Activated T-cell treated with anti-CD3 and anti-CD28 coated beads, Interleukin-2, amount 50 U/mL, for 48 hours (primary cell): ENCODE measurements at regions not wholly inside any gene's neighbourhood (a gene's known extent, or its start where the extent isn't known, plus 50 kb on each side); places are given as distances from the start of the nearest gene placed in this dataset.

Experiments
- DNase-seq, 2 experiments: peaks; one replicate each; pipeline ENCODE4 v3.0.0-alpha.2; 2020

DNA sequence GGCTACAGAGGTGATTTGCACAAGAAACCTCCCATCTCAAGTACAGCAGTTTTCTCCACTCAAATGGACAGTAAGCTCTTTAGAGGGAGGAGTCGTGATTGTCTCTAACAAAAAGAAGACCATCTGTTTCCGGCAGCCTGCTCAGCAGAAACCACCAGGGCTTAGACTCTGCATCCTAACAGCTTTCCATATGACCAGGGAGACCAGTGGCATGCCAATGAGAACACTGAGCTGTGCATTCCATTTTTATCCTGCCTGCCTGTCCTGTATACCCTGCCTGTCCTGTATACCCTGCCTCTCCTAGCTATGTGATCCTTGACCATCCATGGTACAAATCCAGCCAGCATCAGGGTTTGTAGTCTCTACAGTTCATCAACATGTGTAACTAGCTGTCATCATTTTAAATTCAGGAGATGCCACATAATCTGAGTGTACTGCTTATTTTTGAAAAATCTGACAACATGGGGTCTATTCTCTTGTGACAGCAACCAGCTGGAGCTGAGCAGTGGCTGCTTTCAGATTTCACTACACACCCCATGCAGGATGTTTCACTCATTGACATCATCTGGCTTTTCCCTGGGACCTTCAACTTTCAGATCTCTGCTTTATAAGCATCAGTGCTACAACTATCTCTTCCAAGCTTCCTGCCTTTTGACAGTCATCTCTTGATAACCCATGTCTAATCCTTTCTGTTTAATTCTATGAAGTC is 50.5 kb upstream of the POU2AF2 start:
- no peak for DNase-seq

- DNase-seq: no peak
These were observed 51.5 kb upstream of the POU2AF2 start for GRCh38 chr11:111193924-111194490.

- no peak for DNase-seq
These were observed 56.1 kb upstream of the POU2AF2 start for GRCh38 chr11:111189466-111189865.

DNA sequence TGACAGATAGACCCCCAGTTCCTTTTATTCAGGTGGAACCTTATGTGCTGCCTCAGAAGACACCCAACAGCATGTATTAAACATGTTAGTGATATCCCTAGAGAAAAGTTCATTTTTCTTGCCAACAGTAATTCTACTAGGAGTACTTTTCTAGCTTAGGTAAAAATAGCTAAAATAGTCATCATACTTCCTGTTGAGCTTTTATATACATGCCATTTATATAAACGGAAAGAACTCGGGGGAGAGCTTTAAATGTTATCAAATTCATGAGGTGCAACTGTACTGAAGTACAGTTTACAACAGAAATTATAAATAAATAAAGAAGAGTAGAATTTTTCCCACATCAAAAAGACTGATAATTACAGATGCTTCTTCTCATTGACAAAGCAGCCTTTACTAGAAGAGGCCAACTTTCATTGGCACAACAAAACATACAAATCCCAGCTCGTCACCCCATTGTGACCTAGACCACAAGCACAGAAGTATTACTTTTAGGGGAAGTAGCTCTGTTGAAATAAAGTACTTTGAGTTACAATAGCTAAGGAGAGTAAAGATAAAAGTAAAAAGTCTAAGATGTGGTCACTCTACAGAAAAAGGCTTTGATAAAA is 59.1 kb upstream of the POU2AF2 start:
- no peak for DNase-seq

- no peak for DNase-seq
These were observed 60.3 kb upstream of the POU2AF2 start for GRCh38 chr11:111185266-111185665.

GRCh38 chr11:111183706-111184105 is 61.8 kb upstream of the POU2AF2 start:
- DNase-seq: no peak

DNA sequence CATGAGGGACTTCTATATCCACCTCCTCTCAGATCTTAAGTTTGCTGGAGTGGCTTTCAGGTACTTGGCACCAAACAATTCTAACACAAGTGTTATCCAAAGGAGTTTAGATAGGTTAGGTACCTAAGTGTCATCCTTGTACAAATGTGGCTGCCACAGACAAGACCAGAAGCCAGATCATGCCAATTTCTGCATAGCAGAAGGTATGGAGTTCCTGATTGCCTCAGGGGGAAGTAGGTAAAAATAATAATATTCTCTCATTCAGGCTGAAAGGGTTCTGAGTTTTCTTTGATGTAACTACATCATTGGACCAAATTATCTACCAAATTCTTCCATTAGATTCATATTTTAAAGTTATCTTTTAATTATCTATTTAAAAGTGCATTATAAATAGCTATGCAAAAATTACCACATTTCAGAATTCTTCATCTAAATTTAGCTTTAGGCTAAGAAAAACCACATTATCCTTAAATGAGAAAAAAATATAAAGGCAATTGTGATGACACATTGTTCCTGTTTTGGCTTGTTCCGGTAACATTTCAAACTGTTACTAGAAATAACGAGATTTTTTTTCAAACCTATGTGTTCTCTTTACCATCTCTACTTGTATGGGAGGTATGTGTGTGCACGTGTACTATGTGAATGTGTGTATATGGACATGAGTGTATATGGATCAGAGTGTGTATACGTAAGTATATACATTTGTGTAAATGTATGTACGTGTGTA is 66.2 kb upstream of the POU2AF2 start:
- no peak for DNase-seq

- DNase-seq: no peak
These were observed 68.3 kb upstream of the POU2AF2 start for GRCh38 chr11:111177037-111177871.

- no peak for DNase-seq
These were observed 68.9 kb upstream of the POU2AF2 start for GRCh38 chr11:111176603-111177002.

- DNase-seq: no peak
These were observed 72.3 kb upstream of the POU2AF2 start for GRCh38 chr11:111173221-111173620.

- no peak for DNase-seq
These were observed 73.1 kb upstream of the POU2AF2 start for GRCh38 chr11:111172321-111172862.

GRCh38 chr11:111170761-111171379 is 74.7 kb upstream of the POU2AF2 start:
- no peak for DNase-seq

DNA sequence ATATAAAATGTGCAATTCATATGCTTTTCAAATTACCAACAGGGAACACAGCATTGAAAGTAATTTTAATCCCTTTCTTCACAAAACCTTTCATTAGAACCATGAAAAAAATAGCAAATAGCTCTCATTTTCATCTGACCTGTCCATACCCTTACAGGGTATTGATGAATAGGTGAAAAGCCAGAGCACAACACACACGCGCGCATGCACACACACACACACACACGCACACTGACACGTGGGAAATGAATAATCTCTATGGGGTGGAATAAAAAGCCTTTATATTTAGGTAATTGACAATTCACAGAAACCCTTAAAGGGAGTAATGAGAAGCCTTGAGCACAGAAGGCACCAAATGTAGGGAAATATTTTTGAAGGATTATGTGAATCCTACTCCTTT is 76.2 kb upstream of the POU2AF2 start:
- no peak for DNase-seq

- no peak for DNase-seq
These were observed 76.7 kb upstream of the POU2AF2 start for GRCh38 chr11:111168871-111169270.

- no peak for DNase-seq
These were observed 77.9 kb upstream of the POU2AF2 start for GRCh38 chr11:111167666-111168065.

GRCh38 chr11:111166598-111166997 is 78.9 kb upstream of the POU2AF2 start:
- no peak for DNase-seq

DNA sequence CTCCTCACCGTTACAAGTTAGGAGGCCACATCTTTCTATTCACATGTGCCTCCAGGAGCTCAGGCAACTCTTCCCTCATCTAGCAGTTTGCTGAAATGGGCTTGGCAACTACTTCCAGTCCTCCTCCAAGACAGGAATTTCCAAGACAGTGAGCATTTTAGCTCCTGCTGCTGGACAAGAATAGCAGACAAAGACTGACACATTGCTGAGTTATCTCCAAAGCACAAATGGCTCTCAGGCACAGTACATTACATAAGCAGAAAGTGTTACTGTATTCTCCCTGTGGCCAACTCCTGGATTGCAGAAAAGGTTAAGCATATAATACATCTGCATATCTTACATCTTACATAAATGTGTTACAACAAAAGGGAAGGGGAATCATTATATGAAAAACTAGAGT is 83.2 kb upstream of the POU2AF2 start:
- no peak for DNase-seq

DNA sequence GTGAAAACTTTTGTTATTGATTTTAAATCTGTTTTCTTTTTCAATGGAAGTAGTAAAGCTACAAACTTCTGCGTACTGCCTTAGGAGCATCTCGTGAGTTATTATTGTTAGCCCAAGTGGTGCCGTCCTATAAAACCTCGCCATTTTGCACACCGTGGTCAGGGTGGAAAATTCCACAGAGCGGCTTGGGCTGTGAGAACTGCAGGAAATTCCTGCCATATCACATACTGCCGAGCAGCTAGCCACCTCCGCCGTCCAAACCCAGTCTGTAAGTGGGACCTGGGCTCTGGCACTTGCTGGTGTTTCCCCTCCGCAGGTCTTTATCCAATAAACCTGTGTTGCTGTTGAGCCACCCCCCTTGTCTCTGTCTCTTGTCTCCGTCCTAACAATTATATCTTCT is 88.0 kb upstream of the POU2AF2 start:
- DNase-seq: no peak

GRCh38 chr11:111155021-111155420 is 90.5 kb upstream of the POU2AF2 start:
- DNase-seq: no peak

GRCh38 chr11:111153194-111153593 is 92.3 kb upstream of the POU2AF2 start:
- no peak for DNase-seq

DNA sequence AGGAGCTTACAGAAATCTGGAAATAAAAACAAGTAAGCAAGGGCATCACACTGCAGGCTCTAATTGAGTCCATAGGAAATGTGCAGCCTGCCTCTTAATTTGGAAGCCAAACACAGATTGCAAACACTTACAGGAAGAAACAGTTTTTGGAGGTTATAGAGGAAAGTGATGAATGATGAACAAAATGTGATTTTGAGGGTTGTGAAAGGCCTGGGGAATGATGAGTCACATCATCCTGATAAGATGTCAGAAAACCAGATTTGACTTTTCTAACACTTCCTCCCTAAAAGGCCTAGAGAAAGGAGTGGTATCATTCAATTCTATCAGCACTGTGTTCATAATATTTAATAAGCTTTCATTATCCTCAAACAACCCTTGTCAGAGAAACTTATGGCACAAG is 96.6 kb upstream of the POU2AF2 start:
- no peak for DNase-seq

GRCh38 chr11:111148121-111148520 is 97.4 kb upstream of the POU2AF2 start:
- no peak for DNase-seq
